ENCODE measurements at regions not wholly inside any gene's neighbourhood (a gene's known extent, or its start where the extent isn't known, plus 50 kb on each side); places are given as distances from the start of the nearest gene placed in this dataset.

GRCh38 chr6:85191656-85192055 is 258.2 kb upstream of the NT5E start:
- peak; percentile 84 for DNase-seq

DNA sequence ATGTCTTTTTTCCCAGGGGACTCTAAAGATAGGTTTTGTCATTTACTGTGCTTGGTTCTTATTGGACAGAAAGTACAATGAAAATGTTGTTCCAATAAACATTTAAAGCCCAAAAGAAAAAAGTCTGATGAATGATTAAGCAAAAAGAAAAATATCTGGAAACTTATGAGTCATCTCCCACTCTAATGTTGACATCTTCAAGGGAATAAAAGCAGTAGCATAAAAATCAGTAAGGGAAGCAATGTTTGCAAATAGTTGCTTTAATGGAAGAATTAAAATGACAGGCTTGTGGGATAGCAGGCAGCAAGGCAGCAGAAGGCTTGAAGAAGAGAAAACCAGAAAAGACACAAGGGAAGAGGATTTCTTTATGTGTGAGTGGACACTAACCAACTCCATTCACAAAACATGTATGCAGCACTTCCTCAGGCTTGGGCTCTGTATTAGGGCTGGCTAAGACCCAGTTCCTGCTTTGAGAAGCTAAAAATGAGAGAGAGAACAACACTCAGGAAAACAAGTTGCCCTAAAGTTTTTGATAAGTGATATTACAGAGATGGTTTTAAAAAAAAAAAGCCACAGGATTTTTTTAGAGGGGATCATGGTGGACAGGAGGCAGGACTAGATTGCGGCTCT is 263.2 kb upstream of the NT5E start:
- peak; percentile 49 for DNase-seq

DNA sequence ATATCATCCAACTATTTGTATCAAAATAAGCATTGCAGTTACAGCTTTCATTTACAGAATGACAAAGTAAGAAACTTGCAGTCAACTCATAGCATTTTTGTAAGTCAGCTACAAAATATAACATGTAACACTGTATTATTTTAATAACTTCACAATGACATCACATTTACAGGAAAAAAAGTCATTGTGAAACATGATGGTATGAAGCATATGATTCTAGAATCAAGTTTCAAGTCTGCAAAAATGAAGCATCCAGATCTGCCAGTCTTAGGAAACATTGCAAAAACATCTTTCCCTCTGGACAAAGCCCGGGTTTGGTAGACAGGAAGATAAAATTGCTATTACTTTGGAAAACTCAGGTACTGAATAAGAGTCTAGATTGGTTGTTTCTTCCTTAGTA is 263.9 kb upstream of the NT5E start:
- peak; percentile 72 for DNase-seq

DNA sequence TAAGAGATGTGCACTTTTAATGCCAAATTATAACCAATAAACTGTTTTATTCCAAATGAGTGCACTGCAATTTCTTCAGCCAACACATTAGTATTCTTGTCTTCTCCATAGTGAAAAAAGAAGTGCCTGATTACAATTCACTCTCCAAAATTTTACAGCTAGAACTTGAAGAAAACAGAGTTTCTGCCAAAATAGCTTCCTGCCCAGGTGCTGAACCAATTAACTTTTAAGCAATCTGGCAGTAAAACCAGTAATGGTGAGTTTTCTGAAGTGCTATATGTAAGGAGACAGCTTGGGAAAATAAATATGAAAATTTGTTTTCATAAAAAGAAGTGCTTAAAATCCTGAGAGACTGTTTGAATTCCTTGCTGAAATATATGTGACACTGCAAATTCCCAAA is 266.0 kb upstream of the NT5E start:
- no peak for DNase-seq

DNA sequence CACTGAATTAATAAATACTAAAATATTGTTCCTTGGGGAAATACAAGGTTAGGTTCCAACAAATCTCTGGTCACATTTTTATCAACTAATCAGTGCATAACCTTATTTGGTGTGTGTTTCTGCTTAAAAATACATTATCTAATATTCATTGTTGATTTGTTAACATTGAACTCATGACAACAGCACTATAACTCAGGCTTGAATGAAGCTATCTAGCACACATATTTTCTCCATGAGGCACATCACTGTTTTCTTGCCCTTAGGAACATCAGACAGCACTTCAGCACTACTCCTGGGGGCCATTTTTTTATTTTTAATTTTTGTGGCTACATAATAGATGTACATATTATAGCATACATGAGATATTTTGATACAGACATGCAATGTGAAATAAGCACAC is 277.2 kb upstream of the NT5E start:
- peak; percentile 19 for DNase-seq

GRCh38 chr6:85172161-85172560 is 277.7 kb upstream of the NT5E start:
- no peak for DNase-seq

DNA sequence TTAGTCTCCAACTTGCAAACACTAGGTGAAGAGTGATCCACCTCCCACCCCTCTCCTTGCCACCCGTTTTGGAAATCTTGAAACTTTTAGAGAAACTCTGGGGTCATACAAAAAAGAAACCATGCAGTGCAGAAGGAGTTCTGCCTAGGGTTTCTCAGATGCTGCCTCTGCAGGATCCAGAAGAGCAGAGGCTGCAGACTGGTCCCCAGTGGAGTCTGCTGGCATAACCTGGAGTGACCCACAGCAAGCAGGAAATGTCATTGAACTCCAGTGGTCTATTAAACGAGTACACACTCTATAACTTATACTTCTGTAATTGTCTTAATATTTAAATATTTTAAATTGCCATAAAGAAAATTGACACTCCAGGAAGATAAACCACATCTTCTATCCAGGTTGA is 280.7 kb upstream of the NT5E start:
- no peak for DNase-seq

GRCh38 chr6:85168146-85168545 is 281.7 kb upstream of the NT5E start:
- DNase-seq, result no peak

- no peak for DNase-seq
Measured at GRCh38 chr6:85166114-85166741, 283.7 kb upstream of the NT5E start.

DNA sequence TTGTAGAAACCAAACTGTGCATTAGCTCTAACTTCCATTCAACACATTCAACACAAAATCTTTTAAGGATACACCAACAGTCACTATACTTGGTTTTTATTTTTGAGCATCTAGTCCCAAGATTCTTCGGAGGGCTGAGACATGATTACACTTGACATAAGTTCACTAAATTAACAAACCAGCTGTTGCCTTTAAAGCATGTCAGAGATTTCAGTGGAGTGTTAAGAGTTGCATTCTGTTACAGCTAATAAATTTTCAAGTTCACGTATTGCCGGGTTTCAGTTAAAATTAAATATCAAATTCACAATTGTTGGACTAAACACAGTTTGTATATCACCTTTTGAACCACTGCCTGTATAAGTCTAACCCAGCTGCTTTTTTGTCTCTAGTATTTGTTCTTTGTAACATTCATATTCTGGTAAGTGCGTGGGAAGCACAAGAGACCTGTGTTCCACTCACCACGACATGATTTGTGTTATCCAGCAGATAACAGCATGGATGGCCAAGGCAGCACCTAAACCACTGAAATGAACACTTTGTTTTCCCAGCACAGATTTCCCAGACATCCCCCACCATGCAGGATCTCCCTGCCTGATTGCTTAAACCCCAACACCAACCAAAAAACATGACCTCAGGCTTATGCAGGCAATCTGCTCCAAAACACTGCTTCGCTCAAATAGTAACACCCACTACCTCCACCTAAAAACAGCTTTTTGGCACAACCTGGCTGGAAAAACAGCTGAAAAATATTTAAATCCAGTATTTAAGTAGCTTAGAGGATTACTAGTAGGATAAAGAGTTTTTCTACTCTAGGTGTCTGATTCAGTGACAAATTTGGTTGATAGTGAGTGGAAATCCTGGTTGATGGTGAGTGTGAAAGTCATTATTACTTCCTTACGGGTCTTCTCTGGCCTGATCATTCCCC is 286.5 kb upstream of the NT5E start:
- DNase-seq, result peak; percentile 9

DNA sequence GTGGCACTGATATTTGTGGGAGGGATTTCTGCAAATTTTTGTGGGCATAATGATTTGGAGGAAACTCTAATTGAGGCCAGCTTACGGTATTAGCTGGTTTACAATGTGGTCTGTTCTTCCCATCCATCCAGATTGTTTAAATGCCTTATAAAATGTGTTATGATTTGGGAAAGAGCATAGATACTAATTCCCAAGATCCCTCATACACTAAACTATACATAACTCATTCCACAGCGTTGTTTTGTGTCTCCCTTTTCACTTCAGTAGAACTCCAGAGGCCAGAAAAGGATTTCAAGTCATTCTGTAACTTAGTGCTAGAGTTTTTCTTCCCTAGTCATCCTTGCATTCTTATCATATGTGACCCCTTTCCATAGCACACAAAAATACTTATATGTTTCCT is 292.6 kb upstream of the NT5E start:
- peak; percentile 35 for DNase-seq

DNA sequence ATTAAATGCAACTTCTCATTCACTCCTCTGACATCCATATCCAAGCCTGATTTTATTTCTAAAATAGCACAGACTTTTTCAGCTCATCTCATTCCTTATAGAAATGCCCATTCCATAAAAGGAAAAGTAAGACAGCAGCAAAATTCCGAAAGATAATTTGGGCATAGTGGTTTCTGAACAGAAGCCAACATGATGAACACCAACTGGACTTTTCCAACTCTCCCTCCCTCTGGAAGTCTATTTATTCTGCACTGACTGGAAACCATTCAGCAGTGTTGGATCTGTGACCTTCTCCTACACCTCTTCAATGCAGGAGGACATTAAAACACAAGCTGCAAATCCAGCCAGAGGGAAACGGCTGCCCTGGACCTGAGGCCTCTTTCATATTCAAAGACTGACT is 306.2 kb upstream of the NT5E start:
- peak; percentile 64 for DNase-seq

DNA sequence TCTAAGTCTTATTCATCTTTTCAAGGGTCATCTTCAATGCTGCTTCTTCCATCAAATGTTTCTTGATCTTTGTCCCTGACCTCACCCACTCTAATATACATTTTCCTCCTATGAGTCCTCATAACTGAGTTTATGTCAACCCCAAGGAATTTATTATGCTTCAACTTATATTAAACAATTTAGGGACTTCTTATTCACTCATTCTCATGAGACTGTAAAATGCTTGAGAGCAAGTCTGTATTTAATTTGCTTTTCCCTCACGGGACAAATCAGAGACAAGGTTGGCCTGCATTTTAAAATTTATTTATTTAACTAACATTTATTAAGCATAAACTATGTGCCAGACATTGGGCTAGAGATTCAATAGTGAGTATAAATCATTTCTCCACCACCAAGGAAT is 312.0 kb upstream of the NT5E start:
- peak; percentile 78 for DNase-seq

GRCh38 chr6:85136310-85136709 is 313.6 kb upstream of the NT5E start:
- DNase-seq, result no peak

DNA sequence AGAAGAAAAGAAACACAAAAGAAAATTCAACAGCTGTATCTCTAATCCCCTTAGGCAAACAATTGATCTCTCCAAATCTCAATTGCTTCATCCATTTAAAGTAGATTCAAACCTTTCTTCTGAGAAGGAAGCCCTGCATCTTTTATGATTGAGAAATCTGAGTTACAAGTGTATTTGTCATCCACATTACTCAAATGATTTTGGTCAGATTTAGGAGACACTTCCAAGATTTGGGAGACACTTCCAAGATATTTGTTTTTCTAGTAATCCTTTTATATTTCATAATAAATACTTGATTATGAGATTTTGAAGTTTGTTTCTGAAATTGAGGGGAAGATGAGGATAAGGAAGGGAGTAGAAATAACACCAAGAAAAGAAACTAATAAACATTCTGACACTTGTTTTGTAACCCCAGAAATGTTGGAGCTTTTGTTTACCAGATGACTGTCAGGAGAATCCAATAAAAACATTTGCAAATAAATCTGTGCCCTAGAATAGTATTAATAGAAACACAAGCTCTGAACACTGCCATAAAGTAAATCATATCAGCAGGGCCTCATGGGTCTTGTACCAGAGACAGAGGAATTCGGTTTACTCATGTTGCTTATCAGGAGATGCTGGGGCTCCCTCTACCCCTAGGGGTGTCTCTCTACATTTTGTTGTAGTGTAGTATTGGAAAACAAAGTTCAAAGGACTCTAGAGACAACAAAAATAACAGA is 314.3 kb upstream of the NT5E start:
- peak; percentile 87 for DNase-seq

DNA sequence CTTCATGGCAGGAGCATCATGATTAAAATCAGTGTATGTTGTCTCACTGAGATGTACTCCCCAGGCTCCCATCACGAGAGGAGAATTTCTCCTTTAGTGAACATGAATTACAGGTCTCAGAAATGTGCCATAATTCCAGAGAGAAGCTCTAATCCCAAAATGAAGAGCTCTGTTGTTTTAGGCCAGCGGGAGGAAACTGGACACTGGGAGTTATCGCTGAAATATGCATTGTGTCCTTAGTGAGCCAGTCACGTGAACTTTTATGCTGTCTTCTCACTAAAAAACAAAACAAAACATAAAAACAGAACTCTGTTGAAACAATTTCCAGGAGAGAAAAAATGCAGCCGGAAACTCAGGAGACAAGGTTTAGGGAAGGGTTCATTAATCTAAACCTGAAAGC is 315.7 kb upstream of the NT5E start:
- no peak for DNase-seq

DNA sequence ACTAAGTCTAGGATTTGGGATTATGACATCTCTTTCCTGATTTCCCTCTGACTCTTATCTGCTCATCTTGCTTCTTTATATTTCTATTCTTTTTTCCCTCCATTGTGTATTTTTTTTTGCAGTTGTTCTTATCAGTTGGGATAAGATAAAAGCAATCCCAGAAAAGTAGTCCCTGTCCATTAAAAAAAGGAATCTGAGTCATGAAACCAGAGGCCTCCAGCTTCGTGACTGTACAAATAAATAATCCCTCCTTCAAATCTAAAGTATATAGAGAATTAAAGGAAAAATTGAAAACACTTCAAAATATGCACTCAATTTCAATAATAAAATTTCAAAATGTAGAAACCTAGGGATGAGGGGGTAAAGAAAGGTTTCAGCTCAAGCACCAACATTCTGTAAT is 317.8 kb upstream of the NT5E start:
- no peak for DNase-seq

DNA sequence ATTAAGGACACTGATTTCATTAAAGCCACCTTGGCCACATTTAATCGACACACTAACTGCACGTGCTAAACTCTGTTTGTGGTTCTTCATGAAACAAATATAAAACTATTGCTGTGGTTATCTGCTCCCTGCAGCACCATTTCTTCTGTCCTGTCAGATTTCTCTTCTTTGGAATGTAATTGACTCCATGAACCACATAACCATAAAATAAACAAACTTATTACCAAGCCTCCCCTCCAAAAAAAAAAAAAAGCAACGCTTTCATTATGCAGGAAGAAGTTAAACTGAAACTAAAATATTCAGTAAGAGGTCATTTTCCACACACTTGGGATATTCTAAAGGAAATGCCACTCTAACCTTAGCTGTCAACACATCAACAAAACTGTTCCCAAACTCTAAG is 319.1 kb upstream of the NT5E start:
- peak; percentile 69 for DNase-seq

DNA sequence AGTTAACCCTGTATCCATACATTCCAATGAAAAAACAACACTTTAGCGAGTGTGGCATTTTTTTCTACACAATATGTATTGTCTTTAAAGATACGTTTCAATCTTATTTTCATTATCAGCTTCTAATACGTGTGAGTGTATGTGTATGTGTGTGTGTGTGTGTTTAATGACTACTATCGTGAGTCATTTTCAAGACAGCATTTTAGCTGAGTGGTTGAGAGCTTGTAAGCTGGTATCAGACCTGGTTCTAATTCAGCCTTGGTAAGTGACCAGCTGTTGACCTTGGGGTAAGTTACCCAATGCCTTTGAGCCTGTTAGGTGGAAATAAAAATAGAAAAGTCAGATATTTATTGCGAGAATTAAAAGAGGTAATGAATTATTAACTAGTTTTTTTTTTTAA is 320.0 kb upstream of the NT5E start:
- peak; percentile 37 for DNase-seq

- DNase-seq, result peak; percentile 76
Measured at GRCh38 chr6:85128781-85129180, 321.1 kb upstream of the NT5E start.

DNA sequence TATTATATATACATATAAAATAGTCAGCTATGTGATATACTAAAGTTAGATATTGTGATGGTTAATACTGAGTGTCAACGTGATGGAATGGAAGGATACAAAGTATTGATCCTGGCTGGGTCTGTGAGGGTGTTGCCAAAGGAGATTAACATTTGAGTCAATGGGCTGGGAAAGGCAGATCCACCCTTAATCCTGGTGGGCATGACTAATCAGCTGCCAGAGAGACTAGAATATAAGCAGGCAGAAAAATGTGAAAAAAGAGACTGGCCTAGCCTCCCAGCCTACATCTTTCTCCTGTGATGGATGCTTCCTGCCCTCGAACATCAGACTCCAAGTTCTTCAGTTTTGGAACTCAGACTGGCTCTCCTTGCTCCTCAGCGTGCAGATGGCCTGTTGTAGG is 321.6 kb upstream of the NT5E start:
- DNase-seq, result peak; percentile 13

DNA sequence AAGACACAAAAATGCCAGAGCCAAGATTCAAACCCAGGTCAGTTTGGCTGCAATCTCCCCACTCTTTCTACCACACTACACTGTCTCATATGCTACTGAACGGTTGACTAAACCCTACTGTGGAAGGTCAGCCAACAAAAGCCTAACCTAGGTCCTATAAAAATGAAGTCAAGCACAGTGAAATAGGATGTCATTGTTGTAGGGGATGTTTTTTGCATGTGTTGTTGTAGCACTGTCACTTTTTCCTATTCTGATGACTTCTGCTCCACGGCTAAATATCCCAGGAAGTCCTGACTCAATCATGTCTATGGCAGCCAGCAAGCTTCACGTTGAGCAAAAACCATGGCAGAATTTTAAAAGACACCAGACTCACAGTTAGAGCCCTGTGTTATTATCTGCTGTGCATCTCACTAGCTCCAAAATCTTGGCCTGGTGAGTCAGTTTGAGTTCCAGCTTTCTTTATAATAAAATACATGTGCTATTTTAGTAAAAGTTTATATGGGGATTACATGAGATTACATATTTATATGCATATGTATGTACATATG is 322.1 kb upstream of the NT5E start:
- peak; percentile 41 for DNase-seq

DNA sequence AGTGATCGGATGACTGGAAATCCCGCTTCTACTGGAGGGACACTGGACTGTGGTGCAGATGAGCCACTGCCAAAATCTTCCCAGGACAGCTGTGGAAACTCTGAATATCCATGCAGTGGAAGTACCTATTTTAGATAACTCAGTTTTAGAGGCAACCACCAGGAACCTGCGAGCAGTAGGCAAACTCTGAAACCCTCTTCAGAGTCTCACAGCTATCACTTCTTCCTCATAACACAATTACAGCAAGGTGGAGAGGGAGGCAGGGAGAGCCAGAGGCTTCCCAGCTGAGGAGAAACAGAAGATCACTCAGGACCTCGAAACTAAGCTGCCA is 322.8 kb upstream of the NT5E start:
- no peak for DNase-seq

All from fibroblast of upper back skin (primary cell).